Fibroblast of the aortic adventitia (primary cell): ENCODE measurements at regions not wholly inside any gene's neighbourhood (a gene's known extent, or its start where the extent isn't known, plus 50 kb on each side); places are given as distances from the start of the nearest gene placed in this dataset.

ENCODE experiments used
- DNase-seq: peaks from one replicate; pipeline ENCODE4 v3.0.0-alpha.2; 2010; ENCODE audit warnings: low read depth
- H3K4me3 ChIP-seq: 2 replicates; pipeline ENCODE4 v1.5.1; 2011; ENCODE audit warnings: low read depth, mild to moderate bottlenecking, control low read depth, low read length, moderate library complexity
- TF ChIP-seq, protein P1 (sequence below): IDR thresholded peaks from 2 replicates; pipeline ENCODE4 v1.5.1; 2011; ENCODE audit warnings: mild to moderate bottlenecking, low read length, control low read depth, inconsistent platforms; ENCODE audit not compliant: insufficient read depth

DNA sequence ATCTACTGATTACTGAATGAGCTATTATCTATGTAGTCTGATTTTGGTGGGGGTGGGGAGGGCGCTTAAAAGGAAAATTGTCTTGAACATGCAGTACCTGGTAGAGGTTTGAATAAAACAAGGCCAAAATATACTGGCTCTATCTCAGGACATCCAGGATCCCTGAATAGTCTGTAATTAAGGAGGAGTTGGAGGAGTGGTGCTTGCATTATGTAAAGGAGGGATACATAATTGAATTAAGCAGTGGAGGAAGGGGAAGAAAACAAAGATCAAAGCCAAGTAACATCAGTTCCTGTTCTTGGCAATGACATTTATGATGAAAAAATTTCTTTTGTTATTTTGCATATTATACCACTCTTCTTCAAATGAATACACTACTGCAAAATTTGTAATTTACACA is 539.4 kb upstream of the ZEB2 start:
- TF ChIP-seq, protein P1, sequence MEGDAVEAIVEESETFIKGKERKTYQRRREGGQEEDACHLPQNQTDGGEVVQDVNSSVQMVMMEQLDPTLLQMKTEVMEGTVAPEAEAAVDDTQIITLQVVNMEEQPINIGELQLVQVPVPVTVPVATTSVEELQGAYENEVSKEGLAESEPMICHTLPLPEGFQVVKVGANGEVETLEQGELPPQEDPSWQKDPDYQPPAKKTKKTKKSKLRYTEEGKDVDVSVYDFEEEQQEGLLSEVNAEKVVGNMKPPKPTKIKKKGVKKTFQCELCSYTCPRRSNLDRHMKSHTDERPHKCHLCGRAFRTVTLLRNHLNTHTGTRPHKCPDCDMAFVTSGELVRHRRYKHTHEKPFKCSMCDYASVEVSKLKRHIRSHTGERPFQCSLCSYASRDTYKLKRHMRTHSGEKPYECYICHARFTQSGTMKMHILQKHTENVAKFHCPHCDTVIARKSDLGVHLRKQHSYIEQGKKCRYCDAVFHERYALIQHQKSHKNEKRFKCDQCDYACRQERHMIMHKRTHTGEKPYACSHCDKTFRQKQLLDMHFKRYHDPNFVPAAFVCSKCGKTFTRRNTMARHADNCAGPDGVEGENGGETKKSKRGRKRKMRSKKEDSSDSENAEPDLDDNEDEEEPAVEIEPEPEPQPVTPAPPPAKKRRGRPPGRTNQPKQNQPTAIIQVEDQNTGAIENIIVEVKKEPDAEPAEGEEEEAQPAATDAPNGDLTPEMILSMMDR = no peak
- H3K4me3 ChIP-seq = no peak overlapping the region
- DNase-seq = no peak

DNA sequence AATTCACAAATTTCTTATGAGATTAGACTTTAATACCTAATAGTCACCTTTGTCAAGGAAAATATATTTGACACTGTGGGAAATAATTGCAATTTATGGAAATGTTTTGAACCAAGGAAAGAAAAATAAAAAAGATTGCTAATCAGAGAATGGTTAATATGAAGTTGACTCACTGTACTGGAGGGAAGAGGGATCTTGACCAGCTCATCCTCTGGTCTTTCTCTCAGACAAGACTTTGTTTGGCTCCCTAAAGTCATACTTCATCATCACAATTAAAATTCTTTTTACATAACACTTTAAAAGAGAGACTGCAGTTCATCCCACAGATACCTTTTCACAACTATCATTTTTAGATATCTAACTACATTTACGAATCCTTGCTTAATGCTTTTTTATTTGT is 538.5 kb upstream of the ZEB2 start:
- H3K4me3 ChIP-seq = no peak overlapping the region
- DNase-seq = no peak
- TF ChIP-seq, protein P1 = no peak

DNA sequence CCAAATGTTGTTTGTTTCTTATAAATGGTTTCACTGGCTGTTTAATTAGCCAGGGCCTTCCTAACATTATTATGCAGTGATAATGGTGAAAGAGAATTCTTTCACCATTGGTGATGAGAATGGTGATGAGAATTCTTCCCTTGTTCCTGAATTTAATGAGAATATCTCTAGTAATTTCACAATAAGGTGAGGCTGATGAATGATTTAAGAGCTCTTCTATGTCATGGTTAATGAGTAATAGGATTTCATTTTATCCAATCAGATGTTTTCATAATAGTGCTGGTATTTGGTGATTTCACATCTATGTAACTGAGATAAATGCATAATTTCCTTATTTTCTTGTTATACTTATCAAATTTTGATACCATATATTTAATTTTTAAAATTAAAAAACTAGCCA is 535.7 kb upstream of the ZEB2 start:
- no peak for DNase-seq
- H3K4me3 ChIP-seq = no peak overlapping the region
- TF ChIP-seq, protein P1 = no peak

DNA sequence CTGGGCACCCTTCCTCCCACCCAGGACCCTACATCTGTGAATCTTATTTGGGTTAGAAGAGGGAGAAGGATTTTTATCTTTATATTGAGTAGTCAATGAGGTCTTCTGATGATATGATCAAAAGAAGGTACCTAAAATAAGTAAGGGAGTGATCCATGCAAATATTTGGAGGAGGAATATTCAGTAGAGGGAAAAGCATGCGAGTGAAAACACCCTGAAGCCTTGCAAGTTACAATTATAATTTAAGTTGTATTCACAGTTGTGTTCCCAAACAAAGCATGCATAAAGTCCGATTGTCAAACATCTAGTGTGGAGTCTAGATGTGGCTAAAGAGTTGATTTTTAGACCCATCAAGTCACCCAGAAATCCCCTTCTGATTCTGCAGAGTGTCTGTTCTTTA is 530.2 kb upstream of the ZEB2 start:
- TF ChIP-seq, protein P1 = no peak
- DNase-seq = no peak
- no peak overlapping the region for H3K4me3 ChIP-seq

DNA sequence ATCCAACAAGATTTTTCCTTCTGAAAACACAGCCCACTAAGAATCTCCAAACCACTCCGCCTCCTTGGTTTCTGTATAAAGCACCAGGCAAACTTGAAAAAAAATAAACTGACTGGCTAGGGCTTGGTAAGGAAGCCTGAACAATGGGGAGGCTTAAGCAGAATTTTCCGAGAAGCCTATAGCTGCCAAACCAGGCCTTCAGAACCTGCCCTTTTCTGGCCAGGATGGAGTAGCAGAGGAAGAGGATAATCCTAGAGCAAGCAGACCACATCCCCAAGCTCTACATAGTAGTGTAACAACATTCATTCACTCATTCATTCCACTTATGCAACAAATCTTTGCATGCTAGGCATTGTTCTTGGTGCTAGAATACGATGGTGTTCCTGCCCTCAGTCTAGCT is 529.6 kb upstream of the ZEB2 start:
- TF ChIP-seq, protein P1 = no peak
- DNase-seq = no peak
- H3K4me3 ChIP-seq = no peak overlapping the region

DNA sequence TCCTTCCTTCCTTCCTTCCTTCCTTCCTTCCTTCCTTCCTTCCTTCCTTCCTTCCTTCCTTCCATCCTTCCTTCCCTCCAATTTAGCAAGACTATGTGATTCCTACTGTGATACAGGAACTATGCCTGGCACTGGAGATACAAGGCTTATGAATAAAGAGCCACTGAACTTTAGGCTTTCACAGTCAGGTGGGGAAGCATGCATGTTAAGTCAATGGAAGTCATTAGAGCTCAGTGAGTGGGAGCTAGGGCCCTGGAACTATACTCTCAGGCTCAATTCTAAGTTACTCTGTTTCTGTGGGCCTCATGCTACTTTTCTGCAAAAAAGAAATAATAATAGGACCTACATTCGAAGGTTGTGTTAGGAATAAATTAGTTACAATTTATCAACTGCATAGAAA is 527.6 kb upstream of the ZEB2 start:
- no peak for DNase-seq
- TF ChIP-seq, protein P1 = no peak
- H3K4me3 ChIP-seq = no peak overlapping the region

DNA sequence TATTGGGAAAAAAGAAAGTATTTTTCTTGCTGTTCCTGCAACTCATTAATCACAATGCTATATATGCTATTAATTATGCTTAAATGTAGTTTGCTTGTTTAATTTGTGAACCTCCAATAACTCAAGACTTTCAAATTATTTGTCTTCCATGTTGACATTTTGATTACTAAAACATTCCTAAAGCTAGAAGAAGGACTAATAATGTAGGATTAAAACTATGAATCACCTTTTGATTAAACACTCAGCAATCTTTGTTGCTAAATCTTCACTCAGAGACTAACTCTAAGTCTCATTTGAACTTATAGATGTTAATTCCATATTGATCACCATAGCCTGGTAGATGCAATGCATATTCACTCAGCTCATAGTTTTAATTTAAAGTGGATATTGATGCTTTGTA is 524.6 kb upstream of the ZEB2 start:
- no peak for DNase-seq
- TF ChIP-seq, protein P1 = no peak
- no peak overlapping the region for H3K4me3 ChIP-seq
